ENCODE measurements at regions not wholly inside any gene's neighbourhood (a gene's known extent, or its start where the extent isn't known, plus 50 kb on each side); places are given as distances from the start of the nearest gene placed in this dataset.

- no peak for DNase-seq
Measured at GRCh38 chr15:97561529-97561928, 399.0 kb upstream of the ARRDC4 start.

GRCh38 chr15:97563516-97563915 lies 397.0 kb upstream of the ARRDC4 start:
- no peak for DNase-seq

GRCh38 chr15:97566961-97567360 lies 393.5 kb upstream of the ARRDC4 start:
- no peak for DNase-seq

- no peak for DNase-seq
Measured at GRCh38 chr15:97567411-97567810, 393.1 kb upstream of the ARRDC4 start.

GRCh38 chr15:97576929-97577645 lies 383.4 kb upstream of the ARRDC4 start:
- DNase-seq = no peak

- no peak for DNase-seq
Measured at GRCh38 chr15:97585408-97585807, 375.1 kb upstream of the ARRDC4 start.

- no peak for DNase-seq
Measured at GRCh38 chr15:97592778-97593177, 367.7 kb upstream of the ARRDC4 start.

GRCh38 chr15:97597801-97598200 lies 362.7 kb upstream of the ARRDC4 start:
- DNase-seq = no peak

GRCh38 chr15:97598353-97598798 lies 362.1 kb upstream of the ARRDC4 start:
- DNase-seq = no peak

- DNase-seq = no peak
Measured at GRCh38 chr15:97600190-97600589, 360.3 kb upstream of the ARRDC4 start.

GRCh38 chr15:97604677-97605076 lies 355.8 kb upstream of the ARRDC4 start:
- no peak for DNase-seq

GRCh38 chr15:97615114-97615513 lies 345.4 kb upstream of the ARRDC4 start:
- no peak for DNase-seq

- DNase-seq = no peak
Measured at GRCh38 chr15:97623091-97623661, 337.3 kb upstream of the ARRDC4 start.

- DNase-seq = no peak
Measured at GRCh38 chr15:97627634-97628033, 332.9 kb upstream of the ARRDC4 start.

GRCh38 chr15:97645758-97646157 lies 314.7 kb upstream of the ARRDC4 start:
- no peak for DNase-seq

- no peak for DNase-seq
Measured at GRCh38 chr15:97648728-97649127, 311.8 kb upstream of the ARRDC4 start.

GRCh38 chr15:97652041-97652440 lies 308.5 kb upstream of the ARRDC4 start:
- no peak for DNase-seq

GRCh38 chr15:97652700-97653167 lies 307.8 kb upstream of the ARRDC4 start:
- no peak for DNase-seq

GRCh38 chr15:97653896-97654295 lies 306.6 kb upstream of the ARRDC4 start:
- DNase-seq = no peak

GRCh38 chr15:97654481-97655076 lies 305.9 kb upstream of the ARRDC4 start:
- no peak for DNase-seq

GRCh38 chr15:97661796-97662195 lies 298.7 kb upstream of the ARRDC4 start:
- DNase-seq = no peak

GRCh38 chr15:97672586-97672985 lies 287.9 kb upstream of the ARRDC4 start:
- no peak for DNase-seq

- DNase-seq = no peak
Measured at GRCh38 chr15:97678656-97679055, 281.8 kb upstream of the ARRDC4 start.

- DNase-seq = no peak
Measured at GRCh38 chr15:97679106-97679688, 281.3 kb upstream of the ARRDC4 start.
